Keratinocyte (primary cell): ENCODE measurements at regions not wholly inside any gene's neighbourhood (a gene's known extent, or its start where the extent isn't known, plus 50 kb on each side); places are given as distances from the start of the nearest gene placed in this dataset.

Source experiments
- DNase-seq: peaks from one replicate; pipeline ENCODE4 v3.0.0-alpha.2; 2011; ENCODE audit warnings: low read depth, missing footprints, low spot score
- FAIRE-seq: peaks from 2 replicates; lab custom pipeline; 2011; peaks lifted over from hg19 to GRCh38; lab: Jason Lieb, UNC
- H2AFZ ChIP-seq: 2 replicates; pipeline ENCODE4 v1.6.0; 2012; ENCODE audit warnings: low read length, control low read depth, inconsistent platforms; ENCODE audit not compliant: control insufficient read depth
- H3K27ac ChIP-seq: 2 replicates; pipeline ENCODE4 v1.5.1; 2011; ENCODE audit warnings: low read length; ENCODE audit not compliant: control insufficient read depth, insufficient read depth
- H3K27me3 ChIP-seq: 3 replicates; pipeline ENCODE4 v1.6.0; 2011; ENCODE audit warnings: low read length; ENCODE audit not compliant: control insufficient read depth, insufficient read depth; ENCODE audit errors: extremely low read depth
- H3K36me3 ChIP-seq, 2 experiments: 2 replicates in 1 of 2; 3 replicates in 1 of 2; pipeline ENCODE4 v1.5.1; 2011; ENCODE audit warnings: low read length in 2 of 2, mild to moderate bottlenecking in 1 of 2; ENCODE audit not compliant: control insufficient read depth in 2 of 2, insufficient read depth in 2 of 2; ENCODE audit errors: extremely low read depth in 1 of 2
- H3K4me1 ChIP-seq: 3 replicates; pipeline ENCODE4 v1.5.1; 2011; ENCODE audit warnings: low read length; ENCODE audit not compliant: control insufficient read depth, insufficient read depth; ENCODE audit errors: extremely low read depth
- H3K4me2 ChIP-seq: 3 replicates; pipeline ENCODE4 v1.6.0; 2011; ENCODE audit warnings: low read depth, low read length; ENCODE audit not compliant: control insufficient read depth, insufficient read depth; ENCODE audit errors: extremely low read depth
- H3K4me3 ChIP-seq, 3 experiments: fragments of 200-600 bp in 1 of 3; sonication (generic) in 1 of 3; 2 replicates in 2 of 3; 3 replicates in 1 of 3; pipeline ENCODE4 v1.5.1; 2011 to 2016; ENCODE audit warnings: low read length in 3 of 3, mild to moderate bottlenecking in 3 of 3, control low read depth in 2 of 3, inconsistent platforms in 1 of 3, low read depth in 1 of 3, mixed read lengths in 1 of 3, mixed run types in 1 of 3, moderate library complexity in 1 of 3; ENCODE audit not compliant: control insufficient read depth in 2 of 3, insufficient read depth in 2 of 3; ENCODE audit errors: extremely low read depth in 1 of 3
- H3K79me2 ChIP-seq: 2 replicates; pipeline ENCODE4 v1.6.0; 2012; ENCODE audit warnings: low read length; ENCODE audit not compliant: control insufficient read depth, insufficient read depth
- H3K9ac ChIP-seq: 3 replicates; pipeline ENCODE4 v1.6.0; 2011; ENCODE audit warnings: low read length; ENCODE audit not compliant: control insufficient read depth, insufficient read depth; ENCODE audit errors: extremely low read depth
- H3K9me1 ChIP-seq: 3 replicates; pipeline ENCODE4 v1.6.0; 2011; ENCODE audit warnings: low read length; ENCODE audit not compliant: control insufficient read depth, insufficient read depth; ENCODE audit errors: extremely low read depth
- H3K9me3 ChIP-seq: 2 replicates; pipeline ENCODE4 v1.5.1; 2012; ENCODE audit warnings: low read depth, low read length; ENCODE audit not compliant: control insufficient read depth
- H4K20me1 ChIP-seq: 3 replicates; pipeline ENCODE4 v1.6.0; 2011; ENCODE audit warnings: low read length; ENCODE audit not compliant: control insufficient read depth, insufficient read depth; ENCODE audit errors: extremely low read depth
- EZH2 ChIP-seq: IDR thresholded peaks from one replicate; pipeline ENCODE4 v1.6.1; 2012; ENCODE audit warnings: inconsistent platforms, mild to moderate bottlenecking, low read length, moderate library complexity
- dilution Hi-C: fragments of 300-500 bp; cut with MboI; formaldehyde crosslinking; loops from one replicate; pipeline ENCODE4 v1.7.0; 2020; ENCODE audit warnings: low sequenced_read_pairs; ENCODE audit not compliant: extremely low pct_ligation_motif_present
- TF ChIP-seq, protein P1 (sequence below), 3 experiments: IDR thresholded peaks in 1 of 3; conservative IDR thresholded peaks in 1 of 3; optimal IDR thresholded peaks in 1 of 3; 2 replicates in 2 of 3; 3 replicates in 1 of 3; pipeline versions ENCODE3 to v1.5.1; 2011; ENCODE audit warnings: low read length in 3 of 3, mild to moderate bottlenecking in 3 of 3, moderate library complexity in 2 of 3, control low read depth in 1 of 3, inconsistent platforms in 1 of 3; ENCODE audit not compliant: insufficient read depth in 2 of 3; ENCODE audit errors: extremely low read depth in 1 of 3

DNA sequence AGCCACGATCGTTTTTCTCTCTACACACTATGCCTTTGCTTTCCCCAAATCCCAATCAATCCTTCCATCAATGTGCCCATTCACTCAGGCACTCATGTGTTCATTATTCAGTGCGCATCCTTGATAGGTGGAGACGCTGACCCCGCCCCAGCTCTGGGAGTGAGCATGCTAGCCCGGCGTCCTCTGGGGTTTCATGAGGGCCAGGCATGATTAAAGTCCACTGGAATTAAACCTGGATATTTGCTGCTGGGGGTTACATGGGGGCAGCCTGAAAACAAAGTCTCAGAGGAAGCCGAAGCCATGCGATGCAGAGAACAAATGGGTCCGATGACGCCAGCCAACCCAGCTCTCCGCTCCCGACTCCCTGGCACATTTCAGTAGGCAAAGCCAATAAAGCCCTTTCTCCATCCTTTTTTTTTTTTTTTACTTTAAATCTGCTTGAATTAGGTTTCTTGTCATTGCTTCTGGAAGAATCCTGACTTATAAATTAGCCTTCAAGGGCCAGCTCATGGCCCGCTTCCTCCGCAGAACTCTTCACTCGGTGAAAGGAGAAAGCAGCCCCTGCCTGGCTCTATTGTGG lies 316.4 kb upstream of the ID2 start:
- H3K4me3 ChIP-seq: no peak overlapping the region
- dilution Hi-C loops: no loop called here
- no peaks in the 10 kb centered on the region for H3K79me2 ChIP-seq
- no peaks in the 10 kb centered on the region for H4K20me1 ChIP-seq
- no peaks in the 10 kb centered on the region for H3K36me3 ChIP-seq
- H2AFZ ChIP-seq: no peak overlapping the region
- no peaks in the 10 kb centered on the region for H3K4me1 ChIP-seq
- no peak overlapping the region for H3K9ac ChIP-seq
- no peak overlapping the region for H3K27ac ChIP-seq
- no peaks in the 10 kb centered on the region for H3K9me1 ChIP-seq
- TF ChIP-seq, protein P1, sequence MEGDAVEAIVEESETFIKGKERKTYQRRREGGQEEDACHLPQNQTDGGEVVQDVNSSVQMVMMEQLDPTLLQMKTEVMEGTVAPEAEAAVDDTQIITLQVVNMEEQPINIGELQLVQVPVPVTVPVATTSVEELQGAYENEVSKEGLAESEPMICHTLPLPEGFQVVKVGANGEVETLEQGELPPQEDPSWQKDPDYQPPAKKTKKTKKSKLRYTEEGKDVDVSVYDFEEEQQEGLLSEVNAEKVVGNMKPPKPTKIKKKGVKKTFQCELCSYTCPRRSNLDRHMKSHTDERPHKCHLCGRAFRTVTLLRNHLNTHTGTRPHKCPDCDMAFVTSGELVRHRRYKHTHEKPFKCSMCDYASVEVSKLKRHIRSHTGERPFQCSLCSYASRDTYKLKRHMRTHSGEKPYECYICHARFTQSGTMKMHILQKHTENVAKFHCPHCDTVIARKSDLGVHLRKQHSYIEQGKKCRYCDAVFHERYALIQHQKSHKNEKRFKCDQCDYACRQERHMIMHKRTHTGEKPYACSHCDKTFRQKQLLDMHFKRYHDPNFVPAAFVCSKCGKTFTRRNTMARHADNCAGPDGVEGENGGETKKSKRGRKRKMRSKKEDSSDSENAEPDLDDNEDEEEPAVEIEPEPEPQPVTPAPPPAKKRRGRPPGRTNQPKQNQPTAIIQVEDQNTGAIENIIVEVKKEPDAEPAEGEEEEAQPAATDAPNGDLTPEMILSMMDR (optimal IDR thresholded peaks at IDR 0.05 in 1 of 3, IDR thresholded peaks at IDR 0.05 in 1 of 3, conservative IDR thresholded peaks at IDR 0.05 in 1 of 3; ENCODE audit: extremely low read depth in 1 of 3, insufficient read depth in 2 of 3, low read length in 3 of 3): no peak
- TF ChIP-seq EZH2: no peak
- H3K4me2 ChIP-seq: no peak overlapping the region
- FAIRE-seq: no peak
- no peaks in the 10 kb centered on the region for H3K9me3 ChIP-seq
- no peaks in the 10 kb centered on the region for H3K27me3 ChIP-seq
- DNase-seq: no peak

DNA sequence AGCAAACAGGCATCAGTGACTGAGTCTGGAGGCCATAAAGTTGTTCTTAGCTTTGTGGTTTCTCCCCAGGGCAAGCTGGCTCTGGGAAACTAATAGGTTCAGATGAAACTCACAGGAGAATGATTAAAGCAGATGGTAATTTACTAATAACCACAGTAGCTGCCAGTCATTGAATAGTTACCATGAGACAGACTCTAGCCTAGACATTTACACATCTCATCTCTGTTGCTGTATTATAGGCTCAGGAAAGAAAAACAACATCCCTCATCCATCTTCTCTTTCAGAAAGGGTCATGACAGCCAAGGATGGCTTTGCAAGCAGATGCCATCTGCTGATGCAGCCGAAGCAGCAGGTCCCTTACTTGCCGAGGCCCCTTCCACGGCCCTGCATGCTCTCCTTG lies 314.0 kb upstream of the ID2 start:
- H3K9me1 ChIP-seq: no peaks in the 10 kb centered on the region
- no peaks in the 10 kb centered on the region for H3K4me1 ChIP-seq
- H3K4me2 ChIP-seq: no peak overlapping the region
- no peaks in the 10 kb centered on the region for H3K9me3 ChIP-seq
- no peak overlapping the region for H2AFZ ChIP-seq
- no peak for TF ChIP-seq EZH2
- TF ChIP-seq, protein P1 (optimal IDR thresholded peaks at IDR 0.05 in 1 of 3, IDR thresholded peaks at IDR 0.05 in 1 of 3, conservative IDR thresholded peaks at IDR 0.05 in 1 of 3; ENCODE audit: extremely low read depth in 1 of 3, insufficient read depth in 2 of 3, low read length in 3 of 3): no peak
- no peak for DNase-seq
- no peaks in the 10 kb centered on the region for H3K36me3 ChIP-seq
- no peak overlapping the region for H3K27ac ChIP-seq
- H4K20me1 ChIP-seq: no peaks in the 10 kb centered on the region
- FAIRE-seq: no peak
- dilution Hi-C loops: no loop called here
- no peaks in the 10 kb centered on the region for H3K79me2 ChIP-seq
- no peak overlapping the region for H3K4me3 ChIP-seq
- no peaks in the 10 kb centered on the region for H3K27me3 ChIP-seq
- no peak overlapping the region for H3K9ac ChIP-seq
